Endothelial cell (in vitro differentiated cells): ENCODE measurements at regions not wholly inside any gene's neighbourhood (a gene's known extent, or its start where the extent isn't known, plus 50 kb on each side); places are given as distances from the start of the nearest gene placed in this dataset.

ENCODE experiments used
- DNase-seq: peaks from one replicate; pipeline ENCODE4 v3.0.0; 2021; ENCODE audit warnings: low spot score
- H3K27ac Mint-ChIP-seq: one replicate; pipeline ENCODE4 v1.8.0; 2021; ENCODE audit warnings: mixed read lengths, inconsistent platforms; ENCODE audit not compliant: unreplicated experiment
- H3K27me3 Mint-ChIP-seq: one replicate; pipeline ENCODE4 v1.8.0; 2021; ENCODE audit warnings: mild to moderate bottlenecking, moderate library complexity, mixed read lengths, inconsistent platforms; ENCODE audit not compliant: unreplicated experiment
- H3K36me3 Mint-ChIP-seq: one replicate; pipeline ENCODE4 v1.8.0; 2021; ENCODE audit warnings: mild to moderate bottlenecking, low read depth, mixed read lengths, inconsistent platforms; ENCODE audit not compliant: unreplicated experiment
- H3K4me1 Mint-ChIP-seq: one replicate; pipeline ENCODE4 v1.8.0; 2021; ENCODE audit warnings: mild to moderate bottlenecking, mixed read lengths, inconsistent platforms; ENCODE audit not compliant: unreplicated experiment
- H3K4me3 Mint-ChIP-seq: one replicate; pipeline ENCODE4 v1.8.0; 2021; ENCODE audit warnings: mild to moderate bottlenecking, mixed read lengths, inconsistent platforms; ENCODE audit not compliant: unreplicated experiment
- H3K9me3 Mint-ChIP-seq: one replicate; pipeline ENCODE4 v1.8.0; 2021; ENCODE audit warnings: mixed read lengths, inconsistent platforms; ENCODE audit not compliant: unreplicated experiment
- CTCF ChIP-seq: fragments of 200-600 bp; sonication (generic); IDR thresholded peaks from one replicate; pipeline ENCODE4 v1.5.0; 2021; ENCODE audit warnings: antibody characterized with exemption; ENCODE audit not compliant: unreplicated experiment

- DNase-seq = no peak
- H3K9me3 Mint-ChIP-seq = no peaks in the 10 kb centered on the region
- TF ChIP-seq CTCF = no peak
- peaks cover 2% of the 10 kb centered on the region for H3K27me3 Mint-ChIP-seq
- H3K4me3 Mint-ChIP-seq = no peak overlapping the region
- no peak overlapping the region for H3K27ac Mint-ChIP-seq
- H3K4me1 Mint-ChIP-seq = peaks cover 13% of the 10 kb centered on the region
- no peaks in the 10 kb centered on the region for H3K36me3 Mint-ChIP-seq
Observed at GRCh38 chr10:62648921-62649320, 155.6 kb upstream of the ADO start.

- no peaks in the 10 kb centered on the region for H3K36me3 Mint-ChIP-seq
- no peak for DNase-seq
- no peaks in the 10 kb centered on the region for H3K9me3 Mint-ChIP-seq
- H3K4me3 Mint-ChIP-seq = no peak overlapping the region
- H3K27ac Mint-ChIP-seq = no peak overlapping the region
- H3K27me3 Mint-ChIP-seq = peaks cover 2% of the 10 kb centered on the region
- peaks cover 13% of the 10 kb centered on the region for H3K4me1 Mint-ChIP-seq
- TF ChIP-seq CTCF = no peak
Observed at GRCh38 chr10:62650411-62650810, 154.1 kb upstream of the ADO start.

- H3K27ac Mint-ChIP-seq = no peak overlapping the region
- H3K4me1 Mint-ChIP-seq = peaks cover 13% of the 10 kb centered on the region
- DNase-seq = no peak
- peaks cover 2% of the 10 kb centered on the region for H3K27me3 Mint-ChIP-seq
- no peaks in the 10 kb centered on the region for H3K36me3 Mint-ChIP-seq
- H3K9me3 Mint-ChIP-seq = no peaks in the 10 kb centered on the region
- TF ChIP-seq CTCF = no peak
- H3K4me3 Mint-ChIP-seq = no peak overlapping the region
Observed at GRCh38 chr10:62651341-62651740, 153.2 kb upstream of the ADO start.

GRCh38 chr10:62652114-62652513 is 152.4 kb upstream of the ADO start:
- H3K27me3 Mint-ChIP-seq = peaks cover 2% of the 10 kb centered on the region
- H3K4me1 Mint-ChIP-seq = peaks cover 12% of the 10 kb centered on the region
- no peak overlapping the region for H3K27ac Mint-ChIP-seq
- no peaks in the 10 kb centered on the region for H3K36me3 Mint-ChIP-seq
- no peak for TF ChIP-seq CTCF
- H3K9me3 Mint-ChIP-seq = no peaks in the 10 kb centered on the region
- no peak overlapping the region for H3K4me3 Mint-ChIP-seq
- DNase-seq = no peak

- Mint-ChIP-seq H3K9me3 (no peaks in the 10 kb centered on the region), H3K27ac (no peak overlapping the region), H3K4me3 (no peak overlapping the region), H3K27me3 (peaks cover 2% of the 10 kb centered on the region), H3K36me3 (no peaks in the 10 kb centered on the region), H3K4me1 (peaks cover 8% of the 10 kb centered on the region)
- TF ChIP-seq CTCF = no peak
- DNase-seq = no peak
Observed at GRCh38 chr10:62652564-62652963, 152.0 kb upstream of the ADO start.
